ENCODE measurements at regions not wholly inside any gene's neighbourhood (a gene's known extent, or its start where the extent isn't known, plus 50 kb on each side); places are given as distances from the start of the nearest gene placed in this dataset.

DNA sequence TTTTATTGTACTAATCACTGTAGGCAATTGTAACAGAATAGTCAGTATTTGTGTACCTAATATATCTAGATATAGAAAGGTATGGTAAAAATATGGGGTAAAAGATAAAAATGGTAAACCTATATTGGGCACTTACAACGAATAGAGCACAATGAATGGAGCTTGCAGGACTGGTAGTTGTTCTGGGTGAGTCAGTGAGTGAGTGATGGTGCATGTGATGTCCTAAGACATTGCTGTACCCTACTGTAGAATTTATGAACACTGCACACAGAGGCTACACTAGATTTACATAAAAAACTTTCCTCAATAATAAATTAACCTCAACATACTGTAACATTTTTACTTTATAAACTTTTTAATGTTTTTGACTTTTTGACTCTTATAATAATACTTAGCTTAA lies 274.3 kb upstream of the PPP2R3A start:
- WGBS, 3 donors: 38 to 63% (median 52%) methylated on average over 1 of the region's 1 CpG
- Histone ChIP-seq H3K27me3 (ENCODE audit: control insufficient read depth in 3 of 3, insufficient read depth in 3 of 3, low read length in 3 of 3) (no peaks in the 10 kb centered on the region), H3K9me3 (ENCODE audit: control insufficient read depth in 2 of 2, insufficient read depth in 1 of 2, low read depth in 1 of 2, low read length in 1 of 2) (no peaks in the 10 kb centered on the region), H3K36me3 (ENCODE audit: control insufficient read depth in 3 of 3, insufficient read depth in 2 of 3, low read depth in 1 of 3, low read length in 3 of 3) (no peaks in the 10 kb centered on the region), H3K27ac (ENCODE audit: low read depth in 1 of 3, low read length in 2 of 3) (no peak overlapping the region), H3K4me3 (ENCODE audit: low read depth in 1 of 3, low read length in 3 of 3) (no peak overlapping the region), H3K4me1 (ENCODE audit: control insufficient read depth in 3 of 3, insufficient read depth in 2 of 3, low read depth in 1 of 3, low read length in 2 of 3) (no peaks in the 10 kb centered on the region)
- DNase-seq: no peak
- FAIRE-seq: no peak

DNA sequence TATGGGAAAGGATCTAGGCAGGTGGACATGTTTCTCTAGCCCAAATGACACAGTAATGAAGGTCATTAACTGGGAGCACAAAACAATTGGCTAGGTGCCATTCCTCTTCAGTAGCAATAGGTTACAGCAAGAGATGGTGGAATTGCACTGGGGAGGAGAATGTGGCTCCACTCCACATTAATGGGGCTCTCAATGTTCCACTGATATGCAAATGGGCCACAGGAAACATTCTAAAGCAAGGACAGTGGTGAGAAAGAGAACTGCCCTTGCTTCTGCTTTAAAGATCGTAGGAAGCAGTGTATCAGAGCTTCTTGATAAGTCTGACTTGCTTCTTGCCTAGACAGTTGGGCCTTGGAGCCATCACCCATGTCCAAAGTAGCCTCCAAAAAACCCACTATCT lies 271.4 kb upstream of the PPP2R3A start:
- H3K36me3 ChIP-seq (ENCODE audit: control insufficient read depth in 3 of 3, insufficient read depth in 2 of 3, low read depth in 1 of 3, low read length in 3 of 3): no peaks in the 10 kb centered on the region
- FAIRE-seq (no peak), DNase-seq (no peak)
- no peak overlapping the region for H3K4me3 ChIP-seq (ENCODE audit: low read depth in 1 of 3, low read length in 3 of 3)
- no peaks in the 10 kb centered on the region for H3K9me3 ChIP-seq (ENCODE audit: control insufficient read depth in 2 of 2, insufficient read depth in 1 of 2, low read depth in 1 of 2, low read length in 1 of 2)
- H3K4me1 ChIP-seq (ENCODE audit: control insufficient read depth in 3 of 3, insufficient read depth in 2 of 3, low read depth in 1 of 3, low read length in 2 of 3): no peaks in the 10 kb centered on the region
- H3K27ac ChIP-seq (ENCODE audit: low read depth in 1 of 3, low read length in 2 of 3): no peak overlapping the region
- H3K27me3 ChIP-seq (ENCODE audit: control insufficient read depth in 3 of 3, insufficient read depth in 3 of 3, low read length in 3 of 3): no peaks in the 10 kb centered on the region
- WGBS, 3 donors: 33 to 62% (median 35%) methylated on average over 1 of the region's 1 CpG

DNA sequence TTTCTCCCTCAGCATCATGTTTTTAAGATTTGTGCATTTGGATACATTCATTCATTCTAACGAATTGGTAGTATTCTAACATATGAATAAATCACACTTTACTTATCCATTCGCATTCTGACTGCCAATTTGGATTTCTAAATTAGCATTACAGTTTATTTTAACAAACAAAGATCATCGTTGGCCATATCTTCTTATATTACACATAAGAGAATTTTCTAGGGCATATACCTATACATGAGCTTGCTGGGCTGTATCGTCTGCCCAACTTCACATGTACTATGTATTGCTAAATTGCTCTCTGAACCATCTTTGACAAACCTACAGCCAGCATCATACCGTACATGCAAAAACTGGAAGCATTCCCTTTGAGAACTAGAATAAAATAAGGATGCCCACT lies 265.8 kb upstream of the PPP2R3A start:
- no peaks in the 10 kb centered on the region for H3K4me1 ChIP-seq (ENCODE audit: control insufficient read depth in 3 of 3, insufficient read depth in 2 of 3, low read depth in 1 of 3, low read length in 2 of 3)
- DNase-seq (no peak), FAIRE-seq (no peak)
- H3K9me3 ChIP-seq (ENCODE audit: control insufficient read depth in 2 of 2, insufficient read depth in 1 of 2, low read depth in 1 of 2, low read length in 1 of 2): no peaks in the 10 kb centered on the region
- no peak overlapping the region for H3K27ac ChIP-seq (ENCODE audit: low read depth in 1 of 3, low read length in 2 of 3)
- H3K27me3 ChIP-seq (ENCODE audit: control insufficient read depth in 3 of 3, insufficient read depth in 3 of 3, low read length in 3 of 3): no peaks in the 10 kb centered on the region
- no peak overlapping the region for H3K4me3 ChIP-seq (ENCODE audit: low read depth in 1 of 3, low read length in 3 of 3)
- H3K36me3 ChIP-seq (ENCODE audit: control insufficient read depth in 3 of 3, insufficient read depth in 2 of 3, low read depth in 1 of 3, low read length in 3 of 3): no peaks in the 10 kb centered on the region
- WGBS, 3 donors: 73 to 84% (median 79%) methylated on average over 5 of the region's 5 CpGs

DNA sequence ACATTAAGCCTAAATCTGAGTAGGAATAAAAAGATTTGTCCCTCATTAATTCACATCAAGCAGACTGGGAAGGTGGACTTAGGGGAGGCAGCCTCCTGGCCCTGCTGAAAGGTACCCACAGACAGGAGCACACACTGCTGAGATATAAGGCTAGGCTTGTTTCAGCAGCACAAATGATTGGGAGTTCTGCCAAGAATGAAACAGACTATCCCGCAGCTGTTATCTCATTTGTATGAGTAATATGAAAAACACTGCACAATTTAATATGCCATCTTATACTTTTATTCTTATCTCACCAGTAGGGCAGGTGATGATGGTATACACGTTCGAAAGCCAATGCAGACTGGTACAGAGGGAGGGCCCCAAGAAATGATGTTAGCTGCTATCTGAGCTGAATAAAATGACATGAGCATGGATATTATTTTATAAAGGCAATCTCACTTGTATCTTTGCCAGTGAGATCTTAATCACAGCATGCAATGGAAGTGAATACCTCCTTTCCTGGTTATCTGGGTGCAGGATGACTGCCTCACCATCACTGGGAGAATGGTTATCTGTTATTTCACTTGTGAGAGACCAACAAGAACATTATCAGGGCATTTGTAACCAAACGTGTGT lies 258.7 kb upstream of the PPP2R3A start:
- 17 to 50% (median 27%) methylated on average over 4 of the region's 4 CpGs for WGBS, 3 donors
- no peak overlapping the region for H3K27ac ChIP-seq (ENCODE audit: low read depth in 1 of 3, low read length in 2 of 3)
- no peaks in the 10 kb centered on the region for H3K9me3 ChIP-seq (ENCODE audit: control insufficient read depth in 2 of 2, insufficient read depth in 1 of 2, low read depth in 1 of 2, low read length in 1 of 2)
- H3K27me3 ChIP-seq (ENCODE audit: control insufficient read depth in 3 of 3, insufficient read depth in 3 of 3, low read length in 3 of 3): no peaks in the 10 kb centered on the region
- no peak for DNase-seq
- no peak overlapping the region for H3K4me3 ChIP-seq (ENCODE audit: low read depth in 1 of 3, low read length in 3 of 3)
- no peaks in the 10 kb centered on the region for H3K36me3 ChIP-seq (ENCODE audit: control insufficient read depth in 3 of 3, insufficient read depth in 2 of 3, low read depth in 1 of 3, low read length in 3 of 3)
- H3K4me1 ChIP-seq (ENCODE audit: control insufficient read depth in 3 of 3, insufficient read depth in 2 of 3, low read depth in 1 of 3, low read length in 2 of 3): no peaks in the 10 kb centered on the region
- no peak for FAIRE-seq

DNA sequence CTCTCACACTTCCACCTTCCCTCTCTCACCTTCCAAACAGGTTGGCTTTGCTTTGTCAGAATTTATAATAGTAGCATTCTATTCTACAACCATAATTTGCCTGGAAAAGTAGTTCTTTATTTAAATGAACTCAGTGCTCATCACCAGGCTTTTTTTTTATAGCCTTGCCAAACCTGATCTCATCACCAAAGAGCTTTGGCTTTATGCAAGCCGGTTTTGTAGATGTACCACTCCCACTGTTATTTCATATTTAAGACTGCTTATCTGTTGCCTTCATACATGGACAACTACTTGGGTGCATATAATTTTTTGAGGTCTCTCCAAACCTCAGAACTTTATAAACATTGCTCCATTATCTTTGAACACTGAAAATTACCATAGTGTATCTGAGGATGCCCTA lies 246.1 kb upstream of the PPP2R3A start:
- H3K4me3 ChIP-seq (ENCODE audit: low read depth in 1 of 3, low read length in 3 of 3): no peak overlapping the region
- no peaks in the 10 kb centered on the region for H3K9me3 ChIP-seq (ENCODE audit: control insufficient read depth in 2 of 2, insufficient read depth in 1 of 2, low read depth in 1 of 2, low read length in 1 of 2)
- DNase-seq: no peak
- WGBS, 3 donors: 65 to 71% (median 66%) methylated on average over 1 of the region's 1 CpG
- no peaks in the 10 kb centered on the region for H3K4me1 ChIP-seq (ENCODE audit: control insufficient read depth in 3 of 3, insufficient read depth in 2 of 3, low read depth in 1 of 3, low read length in 2 of 3)
- H3K27ac ChIP-seq (ENCODE audit: low read depth in 1 of 3, low read length in 2 of 3): no peak overlapping the region
- no peaks in the 10 kb centered on the region for H3K27me3 ChIP-seq (ENCODE audit: control insufficient read depth in 3 of 3, insufficient read depth in 3 of 3, low read length in 3 of 3)
- FAIRE-seq: no peak
- no peaks in the 10 kb centered on the region for H3K36me3 ChIP-seq (ENCODE audit: control insufficient read depth in 3 of 3, insufficient read depth in 2 of 3, low read depth in 1 of 3, low read length in 3 of 3)

DNA sequence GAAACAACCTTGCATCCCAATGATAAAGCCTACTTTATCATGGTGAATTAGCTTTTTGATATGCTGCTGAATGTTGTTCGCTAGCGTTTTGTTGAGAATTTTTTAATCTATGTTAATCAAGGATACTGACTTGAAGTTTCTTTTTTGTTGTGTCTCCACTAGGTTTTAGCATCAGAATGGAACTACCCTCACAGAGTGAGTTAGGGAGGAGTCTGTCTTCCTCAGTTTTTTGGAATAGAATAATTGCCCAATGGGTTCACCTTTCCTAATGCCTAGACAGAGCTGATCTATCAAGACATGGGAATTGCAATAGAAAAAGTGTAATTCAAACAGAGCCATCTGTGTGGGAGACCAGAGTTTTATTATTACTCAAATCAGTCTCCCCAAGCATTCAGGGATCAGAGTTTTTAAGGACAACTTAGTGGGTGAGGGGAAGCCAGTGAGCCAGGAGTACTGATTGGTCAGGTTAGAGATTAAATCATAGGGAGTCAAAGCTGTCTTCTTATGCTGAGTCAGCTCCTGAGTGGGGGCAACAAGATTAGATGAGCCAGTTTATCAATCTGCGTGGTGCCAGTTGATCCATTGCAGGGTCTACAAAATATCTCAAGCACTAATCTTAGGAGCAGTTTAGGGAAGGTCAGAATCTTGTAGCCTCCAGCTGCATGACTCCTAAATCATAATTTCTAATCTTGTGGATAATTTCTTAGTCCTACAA lies 237.4 kb upstream of the PPP2R3A start:
- no peak overlapping the region for H3K4me3 ChIP-seq (ENCODE audit: low read depth in 1 of 3, low read length in 3 of 3)
- 81 to 84% (median 83%) methylated on average over 3 of the region's 3 CpGs for WGBS, 3 donors
- H3K27ac ChIP-seq (ENCODE audit: low read depth in 1 of 3, low read length in 2 of 3): no peak overlapping the region
- H3K9me3 ChIP-seq (ENCODE audit: control insufficient read depth in 2 of 2, insufficient read depth in 1 of 2, low read depth in 1 of 2, low read length in 1 of 2): peaks cover 0 to 4% of the 10 kb centered on the region in 2 donors
- DNase-seq (no peak), FAIRE-seq (no peak)
- no peaks in the 10 kb centered on the region for H3K36me3 ChIP-seq (ENCODE audit: control insufficient read depth in 3 of 3, insufficient read depth in 2 of 3, low read depth in 1 of 3, low read length in 3 of 3)
- H3K27me3 ChIP-seq (ENCODE audit: control insufficient read depth in 3 of 3, insufficient read depth in 3 of 3, low read length in 3 of 3): no peaks in the 10 kb centered on the region
- H3K4me1 ChIP-seq (ENCODE audit: control insufficient read depth in 3 of 3, insufficient read depth in 2 of 3, low read depth in 1 of 3, low read length in 2 of 3): no peaks in the 10 kb centered on the region

DNA sequence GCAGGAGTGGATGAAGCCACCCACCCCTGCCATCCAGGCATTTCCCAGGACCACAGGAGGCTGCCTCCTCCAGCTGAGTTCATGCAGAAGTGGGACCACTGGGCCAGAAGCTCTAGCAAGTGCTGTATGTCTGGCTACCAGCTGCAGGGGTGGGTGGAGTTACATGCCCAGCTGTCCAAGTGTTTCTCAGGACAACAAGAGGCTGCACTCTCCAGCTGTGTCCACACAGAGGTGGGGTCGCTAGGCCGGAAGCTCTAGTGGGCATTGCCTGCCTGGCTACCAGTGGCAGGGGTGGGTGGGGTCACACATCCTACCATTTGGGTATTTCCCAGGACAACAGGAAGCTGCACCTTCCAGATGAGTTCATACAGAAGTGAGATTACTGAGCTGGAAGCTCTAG lies 234.0 kb upstream of the PPP2R3A start:
- DNase-seq: no peak
- FAIRE-seq: no peak
- Histone ChIP-seq H3K9me3 (ENCODE audit: control insufficient read depth in 2 of 2, insufficient read depth in 1 of 2, low read depth in 1 of 2, low read length in 1 of 2) (peaks cover 0 to 11% of the 10 kb centered on the region in 2 donors), H3K36me3 (ENCODE audit: control insufficient read depth in 3 of 3, insufficient read depth in 2 of 3, low read depth in 1 of 3, low read length in 3 of 3) (no peaks in the 10 kb centered on the region), H3K27me3 (ENCODE audit: control insufficient read depth in 3 of 3, insufficient read depth in 3 of 3, low read length in 3 of 3) (no peaks in the 10 kb centered on the region), H3K4me3 (ENCODE audit: low read depth in 1 of 3, low read length in 3 of 3) (no peak overlapping the region), H3K4me1 (ENCODE audit: control insufficient read depth in 3 of 3, insufficient read depth in 2 of 3, low read depth in 1 of 3, low read length in 2 of 3) (no peaks in the 10 kb centered on the region), H3K27ac (ENCODE audit: low read depth in 1 of 3, low read length in 2 of 3) (no peak overlapping the region)
- WGBS, 3 donors: 63 to 76% (median 76%) methylated on average over 2 of the region's 2 CpGs

DNA sequence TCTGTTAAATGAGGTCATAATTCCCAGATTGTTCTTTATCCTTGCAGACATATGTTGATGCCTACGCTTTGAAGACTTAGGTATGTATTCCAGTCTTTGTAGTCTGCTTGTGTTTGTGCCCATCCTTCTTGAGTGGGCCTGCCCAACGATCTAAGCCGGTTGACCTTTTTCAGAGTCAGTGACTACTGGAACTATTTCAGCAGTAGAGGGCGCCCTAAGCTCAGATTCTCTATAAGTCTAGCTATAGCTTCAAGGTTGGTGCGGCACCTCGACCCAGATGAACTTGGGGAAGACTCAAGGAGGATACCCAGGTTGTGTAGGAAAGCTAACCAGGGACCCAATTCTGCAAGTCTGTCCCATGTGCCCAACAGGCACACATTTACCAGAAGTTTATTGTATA lies 228.8 kb upstream of the PPP2R3A start:
- Histone ChIP-seq H3K36me3 (ENCODE audit: control insufficient read depth in 3 of 3, insufficient read depth in 2 of 3, low read depth in 1 of 3, low read length in 3 of 3) (no peaks in the 10 kb centered on the region), H3K27me3 (ENCODE audit: control insufficient read depth in 3 of 3, insufficient read depth in 3 of 3, low read length in 3 of 3) (no peaks in the 10 kb centered on the region), H3K27ac (ENCODE audit: low read depth in 1 of 3, low read length in 2 of 3) (no peak overlapping the region), H3K4me1 (ENCODE audit: control insufficient read depth in 3 of 3, insufficient read depth in 2 of 3, low read depth in 1 of 3, low read length in 2 of 3) (no peaks in the 10 kb centered on the region), H3K9me3 (ENCODE audit: control insufficient read depth in 2 of 2, insufficient read depth in 1 of 2, low read depth in 1 of 2, low read length in 1 of 2) (peaks cover 0 to 17% of the 10 kb centered on the region in 2 donors), H3K4me3 (ENCODE audit: low read depth in 1 of 3, low read length in 3 of 3) (no peak overlapping the region)
- FAIRE-seq (no peak), DNase-seq (peak in 1 of 2 donors; percentile 34)
- 43 to 54% (median 47%) methylated on average over 6 of the region's 6 CpGs for WGBS, 3 donors

DNA sequence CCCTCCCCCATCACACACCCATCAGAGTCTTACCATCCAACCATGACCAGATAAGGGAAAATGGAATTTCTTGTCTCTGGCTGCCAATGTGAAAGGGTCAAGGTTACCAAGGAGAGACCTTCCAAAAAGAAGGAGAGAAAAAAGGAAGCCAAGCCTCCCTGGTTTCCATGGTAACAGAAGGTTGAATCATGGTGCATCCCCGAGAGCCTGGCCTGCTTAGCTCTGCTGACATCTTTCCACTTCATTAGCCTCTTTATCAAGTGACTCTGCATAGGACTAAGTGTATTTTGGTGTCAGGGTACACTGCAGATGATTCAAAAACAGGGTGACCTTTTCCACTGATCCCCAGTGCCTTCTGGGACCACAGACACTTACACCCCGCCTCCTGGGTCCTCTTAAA lies 225.7 kb upstream of the PPP2R3A start:
- Histone ChIP-seq H3K27me3 (ENCODE audit: control insufficient read depth in 3 of 3, insufficient read depth in 3 of 3, low read length in 3 of 3) (no peaks in the 10 kb centered on the region), H3K9me3 (ENCODE audit: control insufficient read depth in 2 of 2, insufficient read depth in 1 of 2, low read depth in 1 of 2, low read length in 1 of 2) (peaks cover 0 to 17% of the 10 kb centered on the region in 2 donors), H3K27ac (ENCODE audit: low read depth in 1 of 3, low read length in 2 of 3) (no peak overlapping the region), H3K36me3 (ENCODE audit: control insufficient read depth in 3 of 3, insufficient read depth in 2 of 3, low read depth in 1 of 3, low read length in 3 of 3) (no peaks in the 10 kb centered on the region), H3K4me3 (ENCODE audit: low read depth in 1 of 3, low read length in 3 of 3) (no peak overlapping the region), H3K4me1 (ENCODE audit: control insufficient read depth in 3 of 3, insufficient read depth in 2 of 3, low read depth in 1 of 3, low read length in 2 of 3) (no peaks in the 10 kb centered on the region)
- no peak for FAIRE-seq
- DNase-seq: no peak
- 40 to 49% (median 47%) methylated on average over 2 of the region's 2 CpGs for WGBS, 3 donors

All from small intestine (tissue), 7 donors.